Kidney (tissue), 13 donors: ENCODE measurements at regions not wholly inside any gene's neighbourhood (a gene's known extent, or its start where the extent isn't known, plus 50 kb on each side); places are given as distances from the start of the nearest gene placed in this dataset.

Source experiments
- DNase-seq, 5 donors: peaks; one replicate each; pipeline ENCODE4 v3.0.0-alpha.2; 2013 to 2020
- FAIRE-seq: peaks from 2 replicates; lab custom pipeline; 2012; peaks lifted over from hg19 to GRCh38; lab: Jason Lieb, UNC
- H3K27ac ChIP-seq, 2 donors: one replicate each; pipeline ENCODE4 v1.7.0; 2013; ENCODE audit warnings: low read depth in 2 of 2, low read length in 2 of 2, inconsistent platforms in 1 of 2
- H3K27me3 ChIP-seq: one replicate; pipeline ENCODE4 v1.7.1; 2013; ENCODE audit warnings: low read length, inconsistent platforms; ENCODE audit not compliant: control insufficient read depth, insufficient read depth
- H3K36me3 ChIP-seq, 3 donors: one replicate each; pipeline versions ENCODE4 v1.7.0 to v1.7.1; 2013; ENCODE audit warnings: low read length in 3 of 3, control low read depth in 1 of 3, inconsistent platforms in 1 of 3; ENCODE audit not compliant: insufficient read depth in 3 of 3, control insufficient read depth in 2 of 3
- H3K4me1 ChIP-seq, 3 donors: one replicate each; pipeline versions ENCODE4 v1.7.0 to v1.7.1; 2013; ENCODE audit warnings: low read length in 3 of 3, inconsistent platforms in 1 of 3, low read depth in 1 of 3; ENCODE audit not compliant: control insufficient read depth in 2 of 3, insufficient read depth in 2 of 3
- H3K4me3 ChIP-seq, 3 donors: one replicate each; pipeline versions ENCODE4 v1.7.0 to v1.8.1; 2013; ENCODE audit warnings: low read length in 3 of 3, control low read depth in 1 of 3, inconsistent platforms in 1 of 3
- H3K9ac ChIP-seq, 3 donors: one replicate each; pipeline versions ENCODE4 v1.7.0 to v1.7.1; 2013; ENCODE audit warnings: low read length in 3 of 3, control low read depth in 1 of 3, inconsistent platforms in 1 of 3
- H3K9me3 ChIP-seq, 3 donors: one replicate each; pipeline versions ENCODE4 v1.7.0 to v1.7.1; 2013; ENCODE audit warnings: low read length in 3 of 3, control low read depth in 1 of 3, inconsistent platforms in 1 of 3; ENCODE audit not compliant: control insufficient read depth in 2 of 3, insufficient read depth in 1 of 3
- intact Hi-C: fragments of 100-400 bp; cut with DNase I; formaldehyde crosslinking; loops from one replicate; pipeline ENCODE4 v1.11.1; 2022
- TF ChIP-seq, protein P1 (sequence below): IDR thresholded peaks from 3 replicates; pipeline ENCODE4 v1.5.1; 2012; ENCODE audit warnings: mild to moderate bottlenecking, moderate library complexity, borderline replicate concordance; ENCODE audit not compliant: insufficient read depth; ENCODE audit errors: extremely low read depth
- donor health status: control.
- donor health status: control.
- donor health status: control.
- donor health status: control.
- donor health status: control.
- donor health status: DM: yes; HTN: yes; CAD: no.
- donor health status: Normal renal cell carcinoma (clear cell type).

DNA sequence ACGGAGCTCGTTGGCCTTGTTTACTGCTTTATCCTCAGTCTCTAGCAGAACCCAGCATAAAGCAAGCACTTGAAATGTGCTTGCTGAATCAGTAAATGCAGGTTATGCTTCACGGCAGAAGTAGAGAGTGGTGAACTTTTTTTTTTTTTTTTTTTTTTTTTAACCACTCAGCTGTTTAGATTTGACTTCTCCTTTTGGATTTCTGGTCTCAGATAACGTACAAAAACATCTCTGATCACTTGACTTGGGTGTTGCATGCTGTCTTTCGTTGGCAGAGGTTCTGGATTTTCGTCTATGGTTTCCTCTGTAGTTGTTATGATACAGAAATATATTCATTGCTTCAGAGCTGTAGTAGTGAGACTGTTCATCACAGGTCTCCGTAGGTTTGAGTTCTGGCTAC is 242.5 kb upstream of the HABP2 start:
- H3K9me3 ChIP-seq = no peaks in the 10 kb centered on the region
- H3K4me1 ChIP-seq = no peaks in the 10 kb centered on the region
- FAIRE-seq = no peak
- TF ChIP-seq, protein P1, sequence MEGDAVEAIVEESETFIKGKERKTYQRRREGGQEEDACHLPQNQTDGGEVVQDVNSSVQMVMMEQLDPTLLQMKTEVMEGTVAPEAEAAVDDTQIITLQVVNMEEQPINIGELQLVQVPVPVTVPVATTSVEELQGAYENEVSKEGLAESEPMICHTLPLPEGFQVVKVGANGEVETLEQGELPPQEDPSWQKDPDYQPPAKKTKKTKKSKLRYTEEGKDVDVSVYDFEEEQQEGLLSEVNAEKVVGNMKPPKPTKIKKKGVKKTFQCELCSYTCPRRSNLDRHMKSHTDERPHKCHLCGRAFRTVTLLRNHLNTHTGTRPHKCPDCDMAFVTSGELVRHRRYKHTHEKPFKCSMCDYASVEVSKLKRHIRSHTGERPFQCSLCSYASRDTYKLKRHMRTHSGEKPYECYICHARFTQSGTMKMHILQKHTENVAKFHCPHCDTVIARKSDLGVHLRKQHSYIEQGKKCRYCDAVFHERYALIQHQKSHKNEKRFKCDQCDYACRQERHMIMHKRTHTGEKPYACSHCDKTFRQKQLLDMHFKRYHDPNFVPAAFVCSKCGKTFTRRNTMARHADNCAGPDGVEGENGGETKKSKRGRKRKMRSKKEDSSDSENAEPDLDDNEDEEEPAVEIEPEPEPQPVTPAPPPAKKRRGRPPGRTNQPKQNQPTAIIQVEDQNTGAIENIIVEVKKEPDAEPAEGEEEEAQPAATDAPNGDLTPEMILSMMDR = no peak
- intact Hi-C loops = no loop called here
- no peak overlapping the region for H3K27ac ChIP-seq
- no peaks in the 10 kb centered on the region for H3K27me3 ChIP-seq
- H3K36me3 ChIP-seq = no peaks in the 10 kb centered on the region
- H3K4me3 ChIP-seq = no peak overlapping the region
- no peak overlapping the region for H3K9ac ChIP-seq
- no peak for DNase-seq

- Histone ChIP-seq H3K9ac (no peak overlapping the region), H3K36me3 (no peaks in the 10 kb centered on the region), H3K9me3 (no peaks in the 10 kb centered on the region), H3K4me3 (no peak overlapping the region), H3K4me1 (no peaks in the 10 kb centered on the region), H3K27ac (no peak overlapping the region), H3K27me3 (no peaks in the 10 kb centered on the region)
- intact Hi-C loops = no loop called here
- DNase-seq = no peak
- FAIRE-seq = no peak
- TF ChIP-seq, protein P1 = no peak
These were observed 239.7 kb upstream of the HABP2 start for GRCh38 chr10:113313048-113313602.

- TF ChIP-seq, protein P1 = no peak
- FAIRE-seq = no peak
- intact Hi-C loops = no loop called here
These were observed 239.1 kb upstream of the HABP2 start for GRCh38 chr10:113313722-113314121.

GRCh38 chr10:113316506-113316905 is 236.3 kb upstream of the HABP2 start:
- no peak for FAIRE-seq
- H3K9me3 ChIP-seq = no peaks in the 10 kb centered on the region
- intact Hi-C loops = no loop called here

More at GRCh38 chr10:113313722-113314121, 239.1 kb upstream of the HABP2 start:
- DNase-seq = no peak
- H3K27me3 ChIP-seq = no peaks in the 10 kb centered on the region
- H3K9ac ChIP-seq = no peak overlapping the region
- H3K36me3 ChIP-seq = no peaks in the 10 kb centered on the region
- no peak overlapping the region for H3K27ac ChIP-seq
- no peaks in the 10 kb centered on the region for H3K9me3 ChIP-seq
- H3K4me3 ChIP-seq = no peak overlapping the region
- no peaks in the 10 kb centered on the region for H3K4me1 ChIP-seq

More at GRCh38 chr10:113316506-113316905, 236.3 kb upstream of the HABP2 start:
- Histone ChIP-seq H3K27ac (no peak overlapping the region), H3K4me3 (no peak overlapping the region), H3K36me3 (no peaks in the 10 kb centered on the region), H3K27me3 (no peaks in the 10 kb centered on the region), H3K9ac (no peak overlapping the region), H3K4me1 (no peaks in the 10 kb centered on the region)
- no peak for DNase-seq
- TF ChIP-seq, protein P1 = no peak
